Hematopoietic multipotent progenitor cell treated with erythropoietin and hydrocortisone succinate and interleukin-3 and kit ligand, for 6 days (in vitro differentiated cells): ENCODE measurements at regions not wholly inside any gene's neighbourhood (a gene's known extent, or its start where the extent isn't known, plus 50 kb on each side); places are given as distances from the start of the nearest gene placed in this dataset.

ENCODE experiments used
- DNase-seq: peaks from one replicate; pipeline ENCODE4 v3.0.0-alpha.2; 2015

GRCh38 chr6:149220882-149221773, 96.4 kb upstream of the TAB2 start:
- DNase-seq = no peak

- no peak for DNase-seq
Observed at GRCh38 chr6:149221774-149222070, 95.8 kb upstream of the TAB2 start.

GRCh38 chr6:149223120-149223903, 94.2 kb upstream of the TAB2 start:
- no peak for DNase-seq

GRCh38 chr6:149223904-149224351, 93.6 kb upstream of the TAB2 start:
- DNase-seq = peak; percentile 56

- no peak for DNase-seq
Observed at GRCh38 chr6:149224399-149224798, 93.1 kb upstream of the TAB2 start.

- DNase-seq = no peak
Observed at GRCh38 chr6:149225370-149225769, 92.1 kb upstream of the TAB2 start.

- no peak for DNase-seq
Observed at GRCh38 chr6:149225946-149226345, 91.6 kb upstream of the TAB2 start.

- DNase-seq = no peak
Observed at GRCh38 chr6:149227796-149228195, 89.7 kb upstream of the TAB2 start.

- DNase-seq = no peak
Observed at GRCh38 chr6:149228311-149228955, 89.1 kb upstream of the TAB2 start.

GRCh38 chr6:149229096-149229495, 88.4 kb upstream of the TAB2 start:
- no peak for DNase-seq

GRCh38 chr6:149230712-149231460, 86.6 kb upstream of the TAB2 start:
- no peak for DNase-seq

- DNase-seq = no peak
Observed at GRCh38 chr6:149231778-149232177, 85.7 kb upstream of the TAB2 start.

- DNase-seq = no peak
Observed at GRCh38 chr6:149233056-149233715, 84.3 kb upstream of the TAB2 start.

- peak; percentile 41 for DNase-seq
Observed at GRCh38 chr6:149234051-149234962, 83.2 kb upstream of the TAB2 start.

- peak; percentile 53 for DNase-seq
Observed at GRCh38 chr6:149235130-149235561, 82.4 kb upstream of the TAB2 start.

- no peak for DNase-seq
Observed at GRCh38 chr6:149236589-149236988, 80.9 kb upstream of the TAB2 start.

- DNase-seq = no peak
Observed at GRCh38 chr6:149237464-149237863, 80.0 kb upstream of the TAB2 start.

- no peak for DNase-seq
Observed at GRCh38 chr6:149239573-149240209, 77.8 kb upstream of the TAB2 start.

- DNase-seq = no peak
Observed at GRCh38 chr6:149242883-149243282, 74.6 kb upstream of the TAB2 start.

- no peak for DNase-seq
Observed at GRCh38 chr6:149244105-149244504, 73.4 kb upstream of the TAB2 start.
